OCI-LY1 (cell line): ENCODE measurements at regions not wholly inside any gene's neighbourhood (a gene's known extent, or its start where the extent isn't known, plus 50 kb on each side); places are given as distances from the start of the nearest gene placed in this dataset.

Source experiments
- EZH2 ChIP-seq: fragments of 200-600 bp; sonication (generic), shearing (Covaris generic); IDR thresholded peaks from 2 replicates; pipeline ENCODE4 v1.8.0; 2017; ENCODE audit warnings: borderline replicate concordance, mixed run types, mild to moderate bottlenecking, antibody characterized with exemption, low read length, moderate library complexity, mixed read lengths
- TF ChIP-seq, protein P1 (sequence below): fragments of 200-600 bp; sonication (generic), shearing (Covaris generic); IDR thresholded peaks from 2 replicates; pipeline ENCODE4 v1.5.1; 2017; ENCODE audit warnings: mild to moderate bottlenecking, antibody characterized with exemption, low read length, moderate library complexity, mixed read lengths

- TF ChIP-seq, protein P1, sequence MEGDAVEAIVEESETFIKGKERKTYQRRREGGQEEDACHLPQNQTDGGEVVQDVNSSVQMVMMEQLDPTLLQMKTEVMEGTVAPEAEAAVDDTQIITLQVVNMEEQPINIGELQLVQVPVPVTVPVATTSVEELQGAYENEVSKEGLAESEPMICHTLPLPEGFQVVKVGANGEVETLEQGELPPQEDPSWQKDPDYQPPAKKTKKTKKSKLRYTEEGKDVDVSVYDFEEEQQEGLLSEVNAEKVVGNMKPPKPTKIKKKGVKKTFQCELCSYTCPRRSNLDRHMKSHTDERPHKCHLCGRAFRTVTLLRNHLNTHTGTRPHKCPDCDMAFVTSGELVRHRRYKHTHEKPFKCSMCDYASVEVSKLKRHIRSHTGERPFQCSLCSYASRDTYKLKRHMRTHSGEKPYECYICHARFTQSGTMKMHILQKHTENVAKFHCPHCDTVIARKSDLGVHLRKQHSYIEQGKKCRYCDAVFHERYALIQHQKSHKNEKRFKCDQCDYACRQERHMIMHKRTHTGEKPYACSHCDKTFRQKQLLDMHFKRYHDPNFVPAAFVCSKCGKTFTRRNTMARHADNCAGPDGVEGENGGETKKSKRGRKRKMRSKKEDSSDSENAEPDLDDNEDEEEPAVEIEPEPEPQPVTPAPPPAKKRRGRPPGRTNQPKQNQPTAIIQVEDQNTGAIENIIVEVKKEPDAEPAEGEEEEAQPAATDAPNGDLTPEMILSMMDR = no peak
- TF ChIP-seq EZH2 = no peak
Observed at GRCh38 chr11:92123540-92123939, 101.1 kb upstream of the FAT3 start.
